Stimulated activated CD8-positive, alpha-beta memory T cell treated with anti-CD3 and anti-CD28 coated beads, Interleukin-7, amount 100 ng/mL, for 4 hours (primary cell): ENCODE measurements at regions not wholly inside any gene's neighbourhood (a gene's known extent, or its start where the extent isn't known, plus 50 kb on each side); places are given as distances from the start of the nearest gene placed in this dataset.

Experiments used
- DNase-seq, 2 donors: peaks; one replicate each; pipeline ENCODE4 v3.0.0-alpha.2; 2020; ENCODE audit warnings: low read depth in 2 of 2

GRCh38 chr11:134478611-134479010, 66.6 kb upstream of the B3GAT1 start:
- no peak for DNase-seq

- no peak for DNase-seq
Observed at GRCh38 chr11:134478176-134478575, 66.1 kb upstream of the B3GAT1 start.

- no peak for DNase-seq
Observed at GRCh38 chr11:134477486-134477885, 65.4 kb upstream of the B3GAT1 start.

- no peak for DNase-seq
Observed at GRCh38 chr11:134476435-134477021, 64.5 kb upstream of the B3GAT1 start.

GRCh38 chr11:134475951-134476350, 63.9 kb upstream of the B3GAT1 start:
- DNase-seq: no peak

- no peak for DNase-seq
Observed at GRCh38 chr11:134474942-134475341, 62.9 kb upstream of the B3GAT1 start.

GRCh38 chr11:134474070-134474860, 62.2 kb upstream of the B3GAT1 start:
- no peak for DNase-seq

- DNase-seq: no peak
Observed at GRCh38 chr11:134471716-134472455, 59.8 kb upstream of the B3GAT1 start.

- no peak for DNase-seq
Observed at GRCh38 chr11:134471087-134471715, 59.2 kb upstream of the B3GAT1 start.

GRCh38 chr11:134470238-134470637, 58.2 kb upstream of the B3GAT1 start:
- DNase-seq: no peak

GRCh38 chr11:134469627-134470026, 57.6 kb upstream of the B3GAT1 start:
- DNase-seq: no peak

GRCh38 chr11:134468796-134469195, 56.8 kb upstream of the B3GAT1 start:
- no peak for DNase-seq

GRCh38 chr11:134468081-134468668, 56.1 kb upstream of the B3GAT1 start:
- no peak for DNase-seq

- DNase-seq: no peak
Observed at GRCh38 chr11:134466610-134467567, 54.8 kb upstream of the B3GAT1 start.

- no peak for DNase-seq
Observed at GRCh38 chr11:134466156-134466555, 54.1 kb upstream of the B3GAT1 start.

- no peak for DNase-seq
Observed at GRCh38 chr11:134464981-134465730, 53.1 kb upstream of the B3GAT1 start.

- DNase-seq: no peak
Observed at GRCh38 chr11:134464196-134464595, 52.2 kb upstream of the B3GAT1 start.

- no peak for DNase-seq
Observed at GRCh38 chr11:134463716-134464115, 51.7 kb upstream of the B3GAT1 start.
